OCI-LY7 (cell line): ENCODE measurements at regions not wholly inside any gene's neighbourhood (a gene's known extent, or its start where the extent isn't known, plus 50 kb on each side); places are given as distances from the start of the nearest gene placed in this dataset.

ENCODE experiments used
- BruUV-seq: library from RNA; stranded (reverse); fragments of 400-500 nt; replicated peaks from 2 replicates; lab custom pipeline; 2021; lab: Mats Ljungman, UMichigan
- CTCF ChIA-PET: fragments of 300-600 bp; sonication (Branson Sonifier 250); formaldehyde crosslinking; loops from one replicate; lab custom pipeline; 2022; ENCODE audit warnings: antibody characterized with exemption; ENCODE audit not compliant: unreplicated experiment; lab: Charles Lee
- POLR2A ChIA-PET: fragments of 300-600 bp; sonication (Branson Sonifier 250); formaldehyde crosslinking; loops from one replicate; lab custom pipeline; 2022; ENCODE audit warnings: antibody characterized with exemption; lab: Charles Lee
- DNase-seq: peaks from one replicate; pipeline ENCODE4 v3.0.0-alpha.2; 2015; ENCODE audit warnings: low spot score
- H2AFZ ChIP-seq: fragments of 200-600 bp; sonication (generic), shearing (Covaris generic); 2 replicates; pipeline ENCODE4 v1.6.1; 2014; ENCODE audit warnings: mild to moderate bottlenecking, antibody characterized with exemption, low read length, moderate library complexity
- H3K27ac ChIP-seq: fragments of 200-600 bp; sonication (generic); 2 replicates; pipeline ENCODE4 v1.5.1; 2014; ENCODE audit warnings: mixed run types, low read depth, mild to moderate bottlenecking, moderate library complexity, low read length, inconsistent platforms; ENCODE audit not compliant: poor library complexity, severe bottlenecking
- H3K36me3 ChIP-seq: fragments of 200-600 bp; sonication (generic); 2 replicates; pipeline ENCODE4 v1.6.1; 2014; ENCODE audit warnings: mild to moderate bottlenecking, antibody characterized with exemption, low read length, moderate library complexity, mixed read lengths; ENCODE audit not compliant: insufficient read depth
- H3K4me1 ChIP-seq: fragments of 200-600 bp; sonication (generic); 2 replicates; pipeline ENCODE4 v1.5.1; 2014; ENCODE audit warnings: mild to moderate bottlenecking, low read length; ENCODE audit not compliant: insufficient read depth, poor library complexity, severe bottlenecking
- H3K4me2 ChIP-seq: fragments of 200-600 bp; sonication (generic); 2 replicates; pipeline ENCODE4 v1.6.1; 2014; ENCODE audit warnings: mild to moderate bottlenecking, low read length
- H3K4me3 ChIP-seq: fragments of 200-600 bp; sonication (generic); 2 replicates; pipeline ENCODE4 v1.5.1; 2014; ENCODE audit warnings: mild to moderate bottlenecking, low read depth, low read length; ENCODE audit not compliant: poor library complexity, severe bottlenecking
- H3K79me2 ChIP-seq: fragments of 200-600 bp; sonication (generic); 2 replicates; pipeline ENCODE4 v1.6.1; 2016; ENCODE audit warnings: low read depth, mild to moderate bottlenecking, low read length, moderate library complexity, mixed read lengths; ENCODE audit not compliant: insufficient read depth
- H3K9me2 ChIP-seq: fragments of 200-600 bp; sonication (generic); 2 replicates; pipeline ENCODE4 v1.6.1; 2016; ENCODE audit warnings: mild to moderate bottlenecking, low read length, mixed read lengths; ENCODE audit not compliant: insufficient read depth
- H3K9me3 ChIP-seq: fragments of 200-600 bp; sonication (generic); 2 replicates; pipeline ENCODE4 v1.6.1; 2014; ENCODE audit warnings: mild to moderate bottlenecking, mixed run types, low read length, mixed read lengths
- H4K20me1 ChIP-seq: fragments of 200-600 bp; sonication (generic); 2 replicates; pipeline ENCODE4 v1.6.1; 2014; ENCODE audit warnings: mild to moderate bottlenecking, antibody characterized with exemption, low read length, moderate library complexity, mixed read lengths; ENCODE audit not compliant: insufficient read depth
- EZH2phosphoT487 ChIP-seq: fragments of 200-600 bp; sonication (generic); IDR thresholded peaks from 2 replicates; pipeline ENCODE4 v1.6.1; 2018; ENCODE audit warnings: low read depth, borderline replicate concordance, mild to moderate bottlenecking, mixed run types, antibody characterized with exemption, low read length, moderate library complexity, mixed read lengths
- intact Hi-C: fragments of 100-400 bp; cut with micrococcal nuclease; formaldehyde crosslinking; loops from one replicate; pipeline ENCODE4 v1.10.0; 2022; ENCODE audit not compliant: unreplicated experiment
- TF ChIP-seq, protein P1 (sequence below): fragments of 200-600 bp; sonication (generic); conservative IDR thresholded peaks from 2 replicates; pipeline ENCODE4 v1.5.1; 2014; ENCODE audit warnings: mild to moderate bottlenecking, antibody characterized with exemption, low read length, moderate library complexity, mixed read lengths

DNA sequence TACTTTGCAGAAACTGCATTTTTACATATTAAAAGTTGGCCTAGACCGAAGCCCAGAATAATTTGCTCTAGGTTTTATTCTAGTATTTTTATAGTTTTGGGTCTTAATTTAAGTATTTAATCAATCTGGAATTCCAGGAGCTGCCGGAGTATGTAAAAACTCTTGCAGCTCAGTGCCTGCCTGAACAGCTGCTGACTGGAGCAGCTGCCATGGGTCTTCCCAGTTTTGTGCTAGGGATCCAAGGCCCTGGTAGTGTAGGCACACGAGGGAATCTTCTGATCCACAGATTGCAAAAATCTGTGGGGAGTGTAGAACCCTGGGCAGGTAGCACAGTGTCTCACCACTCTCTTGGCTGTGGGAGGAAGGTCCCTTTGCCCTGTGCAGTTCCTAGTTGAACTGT, 87.0 kb upstream of the HS3ST3A1 start:
- BruUV-seq: no TSS peak

DNA sequence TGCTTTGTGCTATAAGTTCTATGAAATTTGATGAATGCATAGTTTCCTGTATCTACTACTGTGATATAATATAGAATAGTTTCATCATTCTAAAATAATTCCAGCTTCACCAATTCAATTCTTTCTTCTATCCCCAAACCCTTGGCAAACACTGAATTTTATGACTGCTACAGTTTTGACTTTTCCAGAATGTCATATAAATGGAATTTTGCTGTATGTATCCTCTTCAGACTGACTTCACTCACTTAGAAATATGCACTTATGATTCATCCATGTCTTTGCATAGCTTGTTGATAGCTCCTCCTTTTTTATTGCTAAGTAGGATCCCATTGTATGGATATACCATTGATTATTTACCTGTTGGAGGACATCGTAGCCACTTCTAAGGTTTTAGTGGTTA, 89.1 kb upstream of the HS3ST3A1 start:
- Histone ChIP-seq H3K4me3 (no peak overlapping the region), H3K9me3 (no peaks in the 10 kb centered on the region), H4K20me1 (no peaks in the 10 kb centered on the region), H3K79me2 (no peaks in the 10 kb centered on the region), H3K9me2 (no peaks in the 10 kb centered on the region), H3K36me3 (no peaks in the 10 kb centered on the region), H3K27ac (no peak overlapping the region), H3K4me2 (no peak overlapping the region), H2AFZ (no peak overlapping the region), H3K4me1 (no peaks in the 10 kb centered on the region)
- no TSS peak for BruUV-seq
- DNase-seq: no peak
- intact Hi-C loops: no loop called here
- POLR2A ChIA-PET: no interaction called here
- TF ChIP-seq, protein P1, sequence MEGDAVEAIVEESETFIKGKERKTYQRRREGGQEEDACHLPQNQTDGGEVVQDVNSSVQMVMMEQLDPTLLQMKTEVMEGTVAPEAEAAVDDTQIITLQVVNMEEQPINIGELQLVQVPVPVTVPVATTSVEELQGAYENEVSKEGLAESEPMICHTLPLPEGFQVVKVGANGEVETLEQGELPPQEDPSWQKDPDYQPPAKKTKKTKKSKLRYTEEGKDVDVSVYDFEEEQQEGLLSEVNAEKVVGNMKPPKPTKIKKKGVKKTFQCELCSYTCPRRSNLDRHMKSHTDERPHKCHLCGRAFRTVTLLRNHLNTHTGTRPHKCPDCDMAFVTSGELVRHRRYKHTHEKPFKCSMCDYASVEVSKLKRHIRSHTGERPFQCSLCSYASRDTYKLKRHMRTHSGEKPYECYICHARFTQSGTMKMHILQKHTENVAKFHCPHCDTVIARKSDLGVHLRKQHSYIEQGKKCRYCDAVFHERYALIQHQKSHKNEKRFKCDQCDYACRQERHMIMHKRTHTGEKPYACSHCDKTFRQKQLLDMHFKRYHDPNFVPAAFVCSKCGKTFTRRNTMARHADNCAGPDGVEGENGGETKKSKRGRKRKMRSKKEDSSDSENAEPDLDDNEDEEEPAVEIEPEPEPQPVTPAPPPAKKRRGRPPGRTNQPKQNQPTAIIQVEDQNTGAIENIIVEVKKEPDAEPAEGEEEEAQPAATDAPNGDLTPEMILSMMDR: no peak
- TF ChIP-seq EZH2phosphoT487: no peak
- CTCF ChIA-PET: no interaction called here

More for the DNA sequence above, 87.0 kb upstream of the HS3ST3A1 start:
- H3K9me2 ChIP-seq: no peaks in the 10 kb centered on the region
- no peaks in the 10 kb centered on the region for H4K20me1 ChIP-seq
- TF ChIP-seq EZH2phosphoT487: no peak
- TF ChIP-seq, protein P1: no peak
- no peak overlapping the region for H3K27ac ChIP-seq
- CTCF ChIA-PET: no interaction called here
- H3K36me3 ChIP-seq: no peaks in the 10 kb centered on the region
- POLR2A ChIA-PET: no interaction called here
- no peaks in the 10 kb centered on the region for H3K4me1 ChIP-seq
- H3K79me2 ChIP-seq: no peaks in the 10 kb centered on the region
- no peak overlapping the region for H2AFZ ChIP-seq
- intact Hi-C loops: no loop called here
- H3K9me3 ChIP-seq: no peaks in the 10 kb centered on the region
- H3K4me3 ChIP-seq: no peak overlapping the region
- no peak overlapping the region for H3K4me2 ChIP-seq
- no peak for DNase-seq

DNA sequence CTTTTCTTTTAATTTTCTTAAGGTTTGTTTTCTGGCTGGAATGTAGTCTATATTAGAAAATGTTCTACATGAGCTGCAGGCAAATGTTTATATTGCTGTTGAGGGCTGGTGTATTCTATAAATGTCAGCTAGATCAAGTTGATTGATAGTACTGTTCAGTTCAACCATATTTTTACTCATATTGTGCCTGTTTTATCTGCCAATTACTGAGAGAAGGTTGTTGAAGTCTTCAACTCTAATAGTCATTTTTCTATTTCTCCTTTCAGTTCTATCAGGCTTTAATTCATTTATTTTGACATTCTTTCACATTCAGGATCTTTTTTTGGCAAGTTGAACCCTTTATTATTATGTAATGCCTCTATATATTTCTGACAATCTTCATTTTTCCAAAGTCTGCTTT, 93.2 kb upstream of the HS3ST3A1 start:
- CTCF ChIA-PET: no interaction called here
- H2AFZ ChIP-seq: no peak overlapping the region
- no peaks in the 10 kb centered on the region for H4K20me1 ChIP-seq
- no TSS peak for BruUV-seq
- TF ChIP-seq, protein P1: no peak
- no peak for TF ChIP-seq EZH2phosphoT487
- no peaks in the 10 kb centered on the region for H3K9me2 ChIP-seq
- intact Hi-C loops: no loop called here
- H3K36me3 ChIP-seq: no peaks in the 10 kb centered on the region
- H3K4me3 ChIP-seq: no peak overlapping the region
- no peak overlapping the region for H3K27ac ChIP-seq
- no peaks in the 10 kb centered on the region for H3K9me3 ChIP-seq
- H3K4me1 ChIP-seq: no peaks in the 10 kb centered on the region
- POLR2A ChIA-PET: interaction anchor here (0.6 to 0.7 kb wide), 3 partner anchors 195 to 1369 kb away, joined by 3 read pairs; no protein-coding TSS in a partner anchor
- no peak overlapping the region for H3K4me2 ChIP-seq
- no peaks in the 10 kb centered on the region for H3K79me2 ChIP-seq
- DNase-seq: no peak
